Heart left ventricle (tissue), 13 donors: ENCODE measurements at regions not wholly inside any gene's neighbourhood (a gene's known extent, or its start where the extent isn't known, plus 50 kb on each side); places are given as distances from the start of the nearest gene placed in this dataset.

ENCODE experiments used
- CTCF ChIP-seq, 12 donors: fragments of 200-600 bp; sonication (generic) in 4 of 12; IDR thresholded peaks; one replicate each; pipeline versions ENCODE4 v1.5.0 to v1.8.0; 2018 to 2022; ENCODE audit warnings: antibody characterized with exemption in 12 of 12, mild to moderate bottlenecking in 5 of 12
- POLR2A ChIP-seq, 2 donors: fragments of 450-650 bp; IDR thresholded peaks; one replicate each; pipeline ENCODE4 v1.6.1; 2017; ENCODE audit warnings: antibody characterized with exemption in 2 of 2, mild to moderate bottlenecking in 2 of 2, moderate library complexity in 2 of 2
- donor health status: ischemic (EF 13 %, LVEDD 7.1; RV severe dilation, severe dysfunction).
- donor health status: DM: no; HTN: yes; CAD: no.
- donor health status: DM: no; HTN: no; CAD: no.
- donor health status: ischemic (EF 25% LVEDD 6.9; RV normal size, moderate dysfunction).
- donor health status: ischemic (EF 25% LVEDD 5.7; RV mildly dilated, moderate dysfunction).
- donor health status: ischemic (EF 35%, LVEDD 5.7; RV mildly dilated, moderate dysfunction).
- donor health status: nonischemic (EF 11% LVEDD 7.7; RV severe dilation, severe dysfunction).
- donor health status: DM: yes; HTN: yes; CAD: no.
- donor health status: PGD.
- donor health status: ischemic (EF 29% LVEDD 5.4; RV normal size, mild dysfunction).
- donor health status: nonischemic (EF 23%, LVEDD 6.1; RV moderate dilation, normal function).

GRCh38 chr1:81375884-81376548 is 424.7 kb upstream of the ADGRL2 start:
- TF ChIP-seq CTCF (IDR thresholded peaks at IDR 0.05): no peak
- TF ChIP-seq POLR2A (IDR thresholded peaks at IDR 0.05): no peak
